ENCODE measurements at regions not wholly inside any gene's neighbourhood (a gene's known extent, or its start where the extent isn't known, plus 50 kb on each side); places are given as distances from the start of the nearest gene placed in this dataset.
A peak's percentile ranks its signal among the peaks of the same experiment; 100 is the strongest.
"Not testable (repeated sequence)": the region's sequence is repeated elsewhere in the genome, so short reads cannot be mapped to it uniquely, and the experiment has no call there.

GRCh38 chr13:54004026-54004699 is 975.5 kb downstream of the OLFM4 start:
- DNase-seq (ENCODE audit: low read depth in 4 of 4, low spot score in 3 of 4) = no peak

- DNase-seq (ENCODE audit: low read depth in 4 of 4, low spot score in 3 of 4) = no peak
These were observed 987.9 kb downstream of the OLFM4 start for GRCh38 chr13:54016542-54016941.

- no peak for DNase-seq (ENCODE audit: low read depth in 4 of 4, low spot score in 3 of 4)
These were observed 989.9 kb downstream of the OLFM4 start for GRCh38 chr13:54018485-54018884.

GRCh38 chr13:54029226-54029625 is 1000.6 kb downstream of the OLFM4 start:
- peak in 1 of 4 donors; percentile 6 for DNase-seq (ENCODE audit: low read depth in 4 of 4, low spot score in 3 of 4)

- DNase-seq (ENCODE audit: low read depth in 4 of 4, low spot score in 3 of 4) = no peak
These were observed 1001.1 kb downstream of the OLFM4 start for GRCh38 chr13:54029720-54030119.

GRCh38 chr13:54033323-54033861 is 1004.8 kb downstream of the OLFM4 start:
- no peak for DNase-seq (ENCODE audit: low read depth in 4 of 4, low spot score in 3 of 4)

- DNase-seq (ENCODE audit: low read depth in 4 of 4, low spot score in 3 of 4) = no peak
These were observed 1005.4 kb downstream of the OLFM4 start for GRCh38 chr13:54034047-54034446.

GRCh38 chr13:54057416-54057815 is 1028.8 kb downstream of the OLFM4 start:
- DNase-seq (ENCODE audit: low read depth in 4 of 4, low spot score in 3 of 4) = not testable (repeated sequence)

GRCh38 chr13:54069958-54070357 is 1041.3 kb downstream of the OLFM4 start:
- DNase-seq (ENCODE audit: low read depth in 4 of 4, low spot score in 3 of 4) = not testable (repeated sequence)

- DNase-seq (ENCODE audit: low read depth in 4 of 4, low spot score in 3 of 4) = no peak
These were observed 1049.0 kb downstream of the OLFM4 start for GRCh38 chr13:54077569-54077968.

GRCh38 chr13:54078271-54078870 is 1049.8 kb downstream of the OLFM4 start:
- no peak for DNase-seq (ENCODE audit: low read depth in 4 of 4, low spot score in 3 of 4)

GRCh38 chr13:54082309-54082708 is 1053.7 kb downstream of the OLFM4 start:
- not testable (repeated sequence) for DNase-seq (ENCODE audit: low read depth in 4 of 4, low spot score in 3 of 4)

- no peak for DNase-seq (ENCODE audit: low read depth in 4 of 4, low spot score in 3 of 4)
These were observed 1063.3 kb downstream of the OLFM4 start for GRCh38 chr13:54091884-54092283.

GRCh38 chr13:54092686-54093085 is 1064.1 kb downstream of the OLFM4 start:
- no peak for DNase-seq (ENCODE audit: low read depth in 4 of 4, low spot score in 3 of 4)

- no peak for DNase-seq (ENCODE audit: low read depth in 4 of 4, low spot score in 3 of 4)
These were observed 1082.0 kb downstream of the OLFM4 start for GRCh38 chr13:54110597-54110996.

- no peak for DNase-seq (ENCODE audit: low read depth in 4 of 4, low spot score in 3 of 4)
These were observed 1096.1 kb downstream of the OLFM4 start for GRCh38 chr13:54124700-54125099.

GRCh38 chr13:54130931-54131330 is 1102.3 kb downstream of the OLFM4 start:
- not testable (repeated sequence) for DNase-seq (ENCODE audit: low read depth in 4 of 4, low spot score in 3 of 4)

- DNase-seq (ENCODE audit: low read depth in 4 of 4, low spot score in 3 of 4) = not testable (repeated sequence)
These were observed 1102.8 kb downstream of the OLFM4 start for GRCh38 chr13:54131433-54131832.

GRCh38 chr13:54132127-54132526 is 1103.5 kb downstream of the OLFM4 start:
- not testable (repeated sequence) for DNase-seq (ENCODE audit: low read depth in 4 of 4, low spot score in 3 of 4)

- DNase-seq (ENCODE audit: low read depth in 4 of 4, low spot score in 3 of 4) = not testable (repeated sequence)
These were observed 1104.1 kb downstream of the OLFM4 start for GRCh38 chr13:54132720-54133119.

- DNase-seq (ENCODE audit: low read depth in 4 of 4, low spot score in 3 of 4) = no peak
These were observed 1105.1 kb downstream of the OLFM4 start for GRCh38 chr13:54133746-54134145.

GRCh38 chr13:54144828-54145227 is 1116.2 kb downstream of the OLFM4 start:
- DNase-seq (ENCODE audit: low read depth in 4 of 4, low spot score in 3 of 4) = no peak

All from left renal pelvis (tissue), 4 donors.